ENCODE measurements at regions not wholly inside any gene's neighbourhood (a gene's known extent, or its start where the extent isn't known, plus 50 kb on each side); places are given as distances from the start of the nearest gene placed in this dataset.
"Not testable (repeated sequence)": the region's sequence is repeated elsewhere in the genome, so short reads cannot be mapped to it uniquely, and the experiment has no call there.

GRCh38 chr2:2787301-2787907, 456.3 kb upstream of the MYT1L start:
- DNase-seq = no peak

- DNase-seq = no peak
Measured at GRCh38 chr2:2782007-2782406, 450.9 kb upstream of the MYT1L start.

DNA sequence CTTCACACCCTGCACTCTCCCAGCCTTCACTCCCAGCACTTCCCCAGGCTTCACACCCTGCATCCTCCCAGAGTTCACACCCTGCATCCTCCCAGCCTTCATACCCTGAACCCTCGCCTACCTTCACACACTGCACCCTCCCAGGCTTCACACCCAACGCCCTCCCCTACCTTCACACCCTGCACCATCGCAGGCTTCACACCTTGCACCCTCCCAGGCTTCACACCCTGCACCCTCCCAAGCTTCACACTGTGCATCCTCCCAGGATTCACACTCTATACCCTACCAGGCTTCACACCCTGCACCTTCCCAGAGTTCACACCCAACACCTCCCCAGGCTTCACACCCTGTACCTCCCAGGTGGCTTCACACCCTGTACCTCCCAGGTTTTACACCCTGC, 448.7 kb upstream of the MYT1L start:
- no peak for DNase-seq

DNA sequence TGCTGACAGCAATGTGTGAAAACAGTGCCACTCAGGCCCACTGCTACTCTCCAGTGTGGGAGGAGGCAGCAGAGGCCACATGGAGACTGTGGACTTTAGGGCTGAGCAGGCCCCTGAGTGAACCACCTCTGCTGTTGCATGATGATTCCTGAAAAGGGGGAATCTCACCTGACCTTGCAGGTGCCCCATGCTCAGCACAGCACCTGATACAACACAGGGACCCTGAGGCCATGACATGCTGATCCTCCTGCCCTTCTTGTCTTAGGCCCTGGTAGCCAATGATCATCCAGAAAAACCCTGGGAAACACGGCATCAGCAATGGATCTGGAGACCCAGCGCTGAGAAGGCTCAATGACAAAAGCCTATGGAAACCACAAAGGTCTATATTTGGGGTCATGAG, 446.8 kb upstream of the MYT1L start:
- DNase-seq = no peak

DNA sequence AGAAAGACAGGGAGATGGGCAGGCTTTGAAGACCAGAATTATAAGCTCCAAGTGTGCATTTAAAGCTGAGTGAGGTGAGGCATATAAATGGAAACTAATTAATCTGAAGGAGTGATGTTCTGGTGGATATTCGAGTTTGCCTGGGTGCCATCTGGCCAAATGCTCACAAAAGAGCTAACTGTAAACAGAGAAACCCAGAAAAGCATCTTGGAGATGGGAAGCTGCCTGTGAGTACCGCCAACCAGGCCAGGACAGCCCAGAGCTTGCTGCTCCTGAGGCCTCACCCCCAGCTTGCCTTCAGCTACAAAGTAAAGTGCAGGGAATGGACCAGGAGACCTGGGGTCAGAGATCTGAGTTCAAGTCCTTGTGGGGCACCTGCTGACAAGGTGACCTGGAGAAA, 446.1 kb upstream of the MYT1L start:
- no peak for DNase-seq

DNA sequence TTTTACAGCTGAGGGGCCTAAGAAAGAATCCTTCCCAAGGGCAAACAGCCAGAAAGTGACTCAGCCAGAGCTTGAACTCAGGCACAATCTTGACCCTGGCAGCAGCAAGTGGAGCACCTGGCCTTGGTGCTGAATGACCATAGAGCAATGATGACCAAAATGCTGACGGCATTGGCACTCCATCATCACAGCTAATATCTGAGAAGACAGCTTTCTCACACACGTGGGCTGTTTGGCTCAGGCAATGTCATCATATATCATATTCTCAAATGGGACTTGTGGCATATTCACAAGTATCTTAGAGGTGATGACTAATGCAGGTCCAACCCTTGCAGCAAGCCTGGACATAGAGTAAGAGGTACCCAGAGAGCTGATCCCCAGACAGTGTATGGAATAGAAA, 443.9 kb upstream of the MYT1L start:
- DNase-seq = no peak

GRCh38 chr2:2773692-2774091, 442.6 kb upstream of the MYT1L start:
- DNase-seq = no peak

DNA sequence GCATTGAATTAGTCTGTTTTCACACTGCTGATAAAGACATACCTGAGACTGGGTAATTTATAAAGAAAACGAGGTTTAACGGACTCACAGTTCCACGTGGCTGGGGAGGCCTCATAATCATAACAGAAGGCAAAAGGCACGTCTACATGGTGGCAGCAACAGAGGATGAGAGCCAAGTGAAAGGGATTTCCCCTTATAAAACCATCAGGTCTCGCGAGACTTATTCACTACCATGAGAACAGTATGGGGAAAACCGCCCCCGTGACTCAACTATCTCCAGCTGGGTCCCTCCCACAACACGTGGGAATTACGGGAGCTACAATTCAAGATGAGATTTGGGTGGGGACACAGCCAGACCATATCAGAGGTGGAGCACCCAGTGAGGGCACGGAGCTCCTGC, 442.0 kb upstream of the MYT1L start:
- DNase-seq = not testable (repeated sequence)

DNA sequence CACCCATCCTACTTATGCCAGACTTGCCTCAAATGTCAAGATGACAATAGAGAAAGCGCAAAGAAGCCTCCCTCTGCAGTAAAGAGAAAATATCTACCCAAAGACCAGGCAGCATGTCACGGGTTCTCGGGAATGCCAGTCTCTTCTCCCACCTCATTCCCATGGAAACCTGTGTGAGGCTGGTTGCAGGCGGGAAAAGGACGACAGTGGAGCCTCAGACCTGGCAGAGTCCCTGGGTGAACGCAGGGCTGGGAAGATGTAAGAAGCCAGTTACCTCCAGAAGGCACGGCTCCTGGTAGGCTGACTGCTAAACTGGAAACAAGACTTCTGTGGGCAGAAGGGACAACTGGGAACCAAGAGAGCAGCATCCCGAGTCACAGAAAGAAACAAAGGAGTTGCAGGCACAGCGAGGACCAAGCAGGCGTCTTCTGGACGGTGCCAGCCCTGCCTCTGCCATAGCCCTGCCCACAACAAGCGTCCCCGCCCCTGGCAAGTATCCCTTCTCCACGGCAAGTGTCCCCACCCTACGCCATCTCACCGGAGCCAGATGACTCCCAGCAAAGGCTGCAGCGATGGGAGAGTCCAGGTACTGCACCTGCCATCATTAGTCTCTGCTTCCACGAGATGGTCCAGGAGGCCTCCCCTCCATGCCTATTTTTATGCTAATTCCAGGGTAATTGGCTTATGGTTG, 440.8 kb upstream of the MYT1L start:
- DNase-seq = no peak

GRCh38 chr2:2769481-2770431, 438.7 kb upstream of the MYT1L start:
- DNase-seq = no peak

DNA sequence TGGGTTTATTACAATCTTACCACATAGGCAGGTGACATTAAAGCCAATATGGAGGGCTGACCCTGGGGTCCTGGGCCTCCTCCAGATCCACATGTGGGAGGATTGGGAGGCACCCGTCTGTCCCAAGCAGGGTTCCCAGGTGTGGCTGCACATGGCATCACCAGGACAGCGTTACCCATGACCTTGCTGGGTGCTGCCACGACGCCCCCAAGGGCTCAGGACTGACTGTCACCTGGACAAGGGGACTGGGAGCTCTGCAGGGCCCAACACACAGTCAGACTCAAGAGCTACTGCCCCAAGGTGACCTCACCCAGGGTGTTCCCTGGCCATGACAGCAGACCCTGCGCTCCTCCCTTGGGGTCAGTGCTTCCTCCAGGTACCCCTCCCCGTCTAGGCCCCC, 437.4 kb upstream of the MYT1L start:
- DNase-seq = no peak

GRCh38 chr2:2767837-2768236, 436.8 kb upstream of the MYT1L start:
- no peak for DNase-seq

DNA sequence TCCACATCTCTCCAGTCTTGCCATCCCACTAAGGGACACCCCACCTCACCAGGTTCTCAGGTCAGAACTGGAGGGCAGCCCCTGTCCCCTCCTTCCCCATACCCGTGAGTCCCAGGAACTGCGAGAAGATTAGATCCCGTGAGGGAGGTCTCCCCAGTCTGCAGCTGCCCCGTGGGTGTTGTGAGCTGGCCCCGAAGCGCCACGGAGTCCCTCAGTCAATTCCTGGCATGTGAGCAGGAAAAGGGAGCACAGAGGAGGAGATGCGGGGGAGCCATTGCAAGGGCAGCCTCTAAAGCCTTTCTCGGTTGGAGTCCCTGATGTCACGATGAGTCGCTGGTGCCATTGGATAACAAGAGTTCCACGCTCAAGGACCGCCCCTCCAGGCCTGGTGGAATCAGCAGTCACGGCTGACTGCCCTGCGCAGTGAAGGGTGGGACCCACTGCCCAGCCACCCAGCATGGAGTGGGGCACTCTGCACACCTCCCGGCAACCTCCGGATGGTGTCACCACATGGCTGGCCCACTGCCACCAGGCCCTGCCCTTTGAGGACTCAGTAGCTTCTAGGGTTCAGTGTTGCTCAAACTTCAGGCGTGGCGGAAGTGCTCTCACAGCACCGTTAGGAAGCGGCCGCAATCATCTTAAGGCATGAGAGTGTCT, 434.9 kb upstream of the MYT1L start:
- no peak for DNase-seq

DNA sequence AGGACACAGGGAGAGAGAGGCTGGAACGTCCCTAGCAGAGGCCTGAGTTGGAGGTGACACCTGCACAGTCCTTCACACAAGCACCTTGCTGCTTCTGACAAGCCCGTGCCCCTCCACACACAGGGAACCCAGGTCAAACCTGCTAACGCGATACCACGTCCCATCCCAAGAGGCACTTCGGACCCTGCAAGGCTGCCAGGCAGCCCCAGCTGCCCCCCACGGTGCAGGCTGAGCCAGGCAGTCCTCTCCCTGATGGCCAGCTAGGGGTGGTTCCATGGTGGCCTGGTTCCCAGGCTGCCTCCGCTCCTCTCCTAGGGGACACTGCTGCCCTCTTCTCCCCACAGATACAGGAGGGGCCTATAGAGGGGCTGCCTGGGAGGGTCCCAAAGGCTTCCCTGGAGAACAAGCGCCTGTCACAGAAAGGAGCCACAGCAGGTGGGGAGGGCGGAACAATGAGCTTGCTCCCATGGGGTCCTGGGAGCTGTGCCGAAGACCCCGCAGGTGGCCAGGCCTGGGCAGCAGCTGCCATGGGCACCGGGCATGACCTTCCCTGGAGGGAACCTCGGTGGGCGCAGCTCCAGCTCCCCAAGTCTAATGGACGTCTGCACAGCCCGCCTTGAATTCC, 434.2 kb upstream of the MYT1L start:
- no peak for DNase-seq

DNA sequence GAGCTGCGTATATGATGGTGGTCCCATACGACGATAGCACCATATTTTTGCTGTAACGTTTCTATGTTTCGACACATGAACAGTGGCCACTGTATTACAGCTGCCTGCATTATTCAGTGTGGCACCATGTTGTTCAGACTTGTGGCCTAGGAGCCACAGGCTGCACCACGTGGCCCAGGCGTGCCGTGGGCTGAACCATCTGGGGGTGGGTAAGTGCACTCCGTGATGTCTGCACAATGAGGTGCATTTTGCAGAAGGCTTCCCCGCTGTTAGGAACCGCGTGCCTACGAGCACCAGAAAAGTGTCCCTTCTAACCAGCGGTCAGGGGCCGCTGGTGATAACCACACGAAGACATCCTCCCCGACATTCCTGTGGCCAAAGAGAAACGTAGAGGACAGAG, 433.7 kb upstream of the MYT1L start:
- no peak for DNase-seq

GRCh38 chr2:2764001-2764355, 432.9 kb upstream of the MYT1L start:
- no peak for DNase-seq

DNA sequence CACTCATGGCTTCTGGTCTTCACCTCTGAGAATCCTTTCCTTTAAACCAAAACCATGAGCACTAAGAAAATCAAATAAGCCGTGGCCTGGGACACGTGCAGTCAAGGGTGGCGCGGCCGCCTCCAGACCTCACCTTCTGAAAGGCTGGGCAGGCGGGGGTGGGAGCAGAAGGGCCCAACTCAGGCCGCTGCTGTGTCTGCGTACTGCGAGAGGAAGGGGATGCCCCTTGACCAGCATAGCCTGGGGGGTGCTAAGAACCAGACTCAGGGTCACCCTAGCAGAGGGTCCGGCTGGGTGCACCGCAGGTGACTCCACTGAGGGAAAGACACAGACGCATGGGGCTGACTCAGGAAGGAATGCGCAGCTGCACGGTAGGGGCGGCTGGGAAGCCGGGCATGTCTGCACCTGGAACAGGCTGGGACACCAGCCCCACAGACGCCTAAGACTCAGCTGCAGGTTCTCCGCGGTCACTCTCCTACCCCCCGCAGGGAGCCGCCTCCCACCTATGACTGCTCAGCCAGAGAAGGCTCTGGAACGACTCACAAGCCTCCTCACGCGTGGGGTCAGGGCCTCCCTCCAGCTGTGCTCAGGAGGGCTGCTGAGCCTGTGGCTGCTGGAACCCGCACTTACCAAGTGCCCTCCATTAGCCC, 432.4 kb upstream of the MYT1L start:
- DNase-seq = no peak

- no peak for DNase-seq
Measured at GRCh38 chr2:2762913-2763312, 431.8 kb upstream of the MYT1L start.

GRCh38 chr2:2762166-2762908, 431.3 kb upstream of the MYT1L start:
- DNase-seq = no peak

GRCh38 chr2:2758793-2759367, 427.8 kb upstream of the MYT1L start:
- DNase-seq = no peak

- no peak for DNase-seq
Measured at GRCh38 chr2:2757764-2758163, 426.7 kb upstream of the MYT1L start.
